ENCODE measurements at regions not wholly inside any gene's neighbourhood (a gene's known extent, or its start where the extent isn't known, plus 50 kb on each side); places are given as distances from the start of the nearest gene placed in this dataset.

DNA sequence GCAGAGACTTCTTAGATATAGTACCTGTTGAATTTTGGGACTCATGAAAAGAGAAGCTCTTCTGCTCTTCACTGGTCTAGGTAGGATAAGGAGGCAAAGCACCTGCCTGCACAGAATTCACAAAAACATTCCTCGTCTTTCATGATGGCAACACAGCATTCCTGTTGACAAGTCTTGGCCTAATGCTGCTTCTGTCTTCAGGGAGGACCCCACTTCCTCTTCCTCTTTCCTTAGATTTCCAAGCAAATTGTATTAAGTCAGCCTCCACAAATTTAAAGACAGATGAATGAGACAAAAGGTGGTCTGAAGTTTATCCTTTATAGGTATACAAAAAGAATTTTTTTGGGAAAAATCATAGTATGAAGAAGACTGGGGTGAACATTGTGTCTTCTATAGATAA, 64.9 kb downstream of the DNAJB9 start:
- no peaks in the 10 kb centered on the region for H3K9me3 Mint-ChIP-seq (ENCODE audit: low read depth, unreplicated experiment)
- CTCF ChIA-PET = interaction anchor here (0.6 kb wide), 1 partner anchor 62 kb away, joined by 5 read pairs; no protein-coding TSS in a partner anchor
- intact Hi-C loops (cut with micrococcal nuclease; ENCODE audit: unreplicated experiment) = no loop called here
- no TSS peak for BruUV-seq (replicated peaks)
- DNase-seq = no peak
- H3K27me3 Mint-ChIP-seq (ENCODE audit: unreplicated experiment) = no peaks in the 10 kb centered on the region
- H3K36me3 Mint-ChIP-seq (ENCODE audit: insufficient read depth, unreplicated experiment) = no peaks in the 10 kb centered on the region
- TF ChIP-seq CTCF (IDR thresholded peaks at IDR 0.05; ENCODE audit: unreplicated experiment) = no peak
- no peak overlapping the region for H3K27ac Mint-ChIP-seq (ENCODE audit: unreplicated experiment)
- no peak overlapping the region for H3K4me3 Mint-ChIP-seq (ENCODE audit: low read depth, unreplicated experiment)
- no peaks in the 10 kb centered on the region for H3K4me1 Mint-ChIP-seq (ENCODE audit: low read depth, unreplicated experiment)

GRCh38 chr7:108637049-108637621, 67.5 kb downstream of the DNAJB9 start:
- CTCF ChIA-PET = no interaction called here
- DNase-seq = no peak
- H3K36me3 Mint-ChIP-seq (ENCODE audit: insufficient read depth, unreplicated experiment) = no peaks in the 10 kb centered on the region
- no peaks in the 10 kb centered on the region for H3K27me3 Mint-ChIP-seq (ENCODE audit: unreplicated experiment)
- no TSS peak for BruUV-seq (replicated peaks)
- no peaks in the 10 kb centered on the region for H3K4me1 Mint-ChIP-seq (ENCODE audit: low read depth, unreplicated experiment)
- no peaks in the 10 kb centered on the region for H3K9me3 Mint-ChIP-seq (ENCODE audit: low read depth, unreplicated experiment)
- H3K27ac Mint-ChIP-seq (ENCODE audit: unreplicated experiment) = no peak overlapping the region
- intact Hi-C loops (cut with micrococcal nuclease; ENCODE audit: unreplicated experiment) = no loop called here
- no peak overlapping the region for H3K4me3 Mint-ChIP-seq (ENCODE audit: low read depth, unreplicated experiment)
- TF ChIP-seq CTCF (IDR thresholded peaks at IDR 0.05; ENCODE audit: unreplicated experiment) = no peak

DNA sequence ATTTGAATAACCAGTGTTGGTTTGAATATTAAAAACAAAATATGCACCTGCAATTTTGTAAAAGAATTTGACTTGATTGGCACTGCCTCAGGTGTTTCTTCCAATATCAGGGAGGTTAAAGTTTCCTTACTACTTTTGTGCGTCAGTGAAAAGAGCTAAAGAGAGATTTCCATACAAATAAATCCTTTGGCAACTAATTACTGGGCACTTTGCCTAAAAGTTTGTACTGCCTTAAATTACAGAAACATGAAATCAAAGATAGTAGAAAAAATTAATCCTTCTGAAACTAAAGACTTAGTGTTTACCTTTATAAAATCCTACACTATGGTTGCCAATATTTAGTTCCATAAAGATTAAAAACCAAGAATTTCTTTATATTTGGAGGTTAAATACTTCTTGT, 72.5 kb downstream of the DNAJB9 start:
- CTCF ChIA-PET = no interaction called here
- BruUV-seq (replicated peaks) = no TSS peak
- intact Hi-C loops (cut with micrococcal nuclease; ENCODE audit: unreplicated experiment) = no loop called here
- Mint-ChIP-seq H3K4me3 (ENCODE audit: low read depth, unreplicated experiment) (no peak overlapping the region), H3K36me3 (ENCODE audit: insufficient read depth, unreplicated experiment) (no peaks in the 10 kb centered on the region), H3K27ac (ENCODE audit: unreplicated experiment) (no peak overlapping the region), H3K4me1 (ENCODE audit: low read depth, unreplicated experiment) (no peaks in the 10 kb centered on the region), H3K9me3 (ENCODE audit: low read depth, unreplicated experiment) (peaks cover 2% of the 10 kb centered on the region), H3K27me3 (ENCODE audit: unreplicated experiment) (peaks cover 18% of the 10 kb centered on the region)
- no peak for DNase-seq
- no peak for TF ChIP-seq CTCF (IDR thresholded peaks at IDR 0.05; ENCODE audit: unreplicated experiment)

DNA sequence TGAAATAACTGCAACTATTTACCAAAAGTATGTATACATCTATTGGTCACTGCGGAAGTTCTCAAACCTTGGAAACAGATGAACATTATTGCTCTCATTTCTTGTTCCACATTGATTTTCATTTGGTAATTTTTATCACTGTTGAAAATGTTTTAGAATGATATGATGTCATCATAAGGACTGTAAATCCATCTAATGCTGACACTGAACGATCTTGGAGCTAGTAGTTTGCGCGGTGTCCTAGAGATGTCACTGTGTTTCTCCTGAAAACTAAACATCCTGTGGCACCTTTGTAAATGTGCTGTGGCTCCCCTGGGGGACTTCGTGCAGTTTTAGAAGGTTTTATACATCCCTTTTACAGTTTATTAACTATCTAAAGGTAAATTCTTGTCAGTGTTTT, 73.5 kb downstream of the DNAJB9 start:
- peaks cover 2% of the 10 kb centered on the region for H3K9me3 Mint-ChIP-seq (ENCODE audit: low read depth, unreplicated experiment)
- H3K4me3 Mint-ChIP-seq (ENCODE audit: low read depth, unreplicated experiment) = no peak overlapping the region
- TF ChIP-seq CTCF (IDR thresholded peaks at IDR 0.05; ENCODE audit: unreplicated experiment) = no peak
- H3K4me1 Mint-ChIP-seq (ENCODE audit: low read depth, unreplicated experiment) = no peaks in the 10 kb centered on the region
- no peak for DNase-seq
- intact Hi-C loops (cut with micrococcal nuclease; ENCODE audit: unreplicated experiment) = no loop called here
- peaks cover 18% of the 10 kb centered on the region for H3K27me3 Mint-ChIP-seq (ENCODE audit: unreplicated experiment)
- BruUV-seq (replicated peaks) = no TSS peak
- no peaks in the 10 kb centered on the region for H3K36me3 Mint-ChIP-seq (ENCODE audit: insufficient read depth, unreplicated experiment)
- CTCF ChIA-PET = no interaction called here
- no peak overlapping the region for H3K27ac Mint-ChIP-seq (ENCODE audit: unreplicated experiment)
